Gastroesophageal sphincter (tissue), 4 donors: ENCODE measurements at regions not wholly inside any gene's neighbourhood (a gene's known extent, or its start where the extent isn't known, plus 50 kb on each side); places are given as distances from the start of the nearest gene placed in this dataset.

ENCODE experiments used
- ATAC-seq: fragments of 150-250 bp; one replicate; pipeline ENCODE4 v1.9.1; 2016; ENCODE audit warnings: mild to moderate bottlenecking, moderate library complexity
- H3K27ac ChIP-seq, 4 donors: fragments of 200-600 bp; sonication (generic) in 3 of 4; 1 replicate in 3 of 4; 2 replicates in 1 of 4; pipeline ENCODE4 v1.5.1; 2016 to 2019
- H3K27me3 ChIP-seq: fragments of 200-600 bp; sonication (generic); one replicate; pipeline ENCODE4 v1.5.1; 2019
- H3K36me3 ChIP-seq, 2 donors: fragments of 200-600 bp; sonication (generic); one replicate each; pipeline ENCODE4 v1.5.1; 2019; ENCODE audit warnings: control low read depth in 1 of 2
- H3K4me1 ChIP-seq, 3 donors: fragments of 200-600 bp; sonication (generic); 1 replicate in 2 of 3; 2 replicates in 1 of 3; pipeline ENCODE4 v1.5.1; 2016 to 2019; ENCODE audit warnings: control low read depth in 2 of 3
- H3K4me3 ChIP-seq, 2 donors: fragments of 200-600 bp; sonication (generic); one replicate each; pipeline ENCODE4 v1.5.1; 2019; ENCODE audit warnings: mild to moderate bottlenecking in 1 of 2, moderate library complexity in 1 of 2
- H3K9me3 ChIP-seq, 3 donors: fragments of 200-600 bp; sonication (generic); one replicate each; pipeline ENCODE4 v1.5.1; 2017 to 2019; ENCODE audit warnings: control low read depth in 2 of 3
- CTCF ChIP-seq, 4 experiments: fragments of 200-600 bp in 2 of 4; fragments of 450-650 bp in 2 of 4; sonication (generic) in 1 of 4; IDR thresholded peaks; one replicate each; pipeline ENCODE4 v1.5.1; 2017 to 2019; ENCODE audit warnings: antibody characterized with exemption in 4 of 4, mild to moderate bottlenecking in 2 of 4, moderate library complexity in 2 of 4
- EP300 ChIP-seq: sonication (generic); formaldehyde crosslinking; IDR thresholded peaks from one replicate; pipeline ENCODE4 v1.6.1; 2017; ENCODE audit warnings: antibody characterized with exemption, mild to moderate bottlenecking
- POLR2A ChIP-seq, 2 donors: fragments of 450-650 bp; IDR thresholded peaks; one replicate each; pipeline ENCODE4 v1.6.1; 2017; ENCODE audit warnings: antibody characterized with exemption in 2 of 2, mild to moderate bottlenecking in 2 of 2, moderate library complexity in 1 of 2
- POLR2AphosphoS5 ChIP-seq: sonication (generic); formaldehyde crosslinking; IDR thresholded peaks from one replicate; pipeline ENCODE4 v1.6.1; 2017; ENCODE audit warnings: antibody characterized with exemption
- WGBS, 2 donors: methylation state at CpG; one replicate each; pipeline ENCODE4 v1.1.5; 2018; ENCODE audit warnings: low coverage in 1 of 2; 5-methylcytosine and 5-hydroxymethylcytosine counted together

DNA sequence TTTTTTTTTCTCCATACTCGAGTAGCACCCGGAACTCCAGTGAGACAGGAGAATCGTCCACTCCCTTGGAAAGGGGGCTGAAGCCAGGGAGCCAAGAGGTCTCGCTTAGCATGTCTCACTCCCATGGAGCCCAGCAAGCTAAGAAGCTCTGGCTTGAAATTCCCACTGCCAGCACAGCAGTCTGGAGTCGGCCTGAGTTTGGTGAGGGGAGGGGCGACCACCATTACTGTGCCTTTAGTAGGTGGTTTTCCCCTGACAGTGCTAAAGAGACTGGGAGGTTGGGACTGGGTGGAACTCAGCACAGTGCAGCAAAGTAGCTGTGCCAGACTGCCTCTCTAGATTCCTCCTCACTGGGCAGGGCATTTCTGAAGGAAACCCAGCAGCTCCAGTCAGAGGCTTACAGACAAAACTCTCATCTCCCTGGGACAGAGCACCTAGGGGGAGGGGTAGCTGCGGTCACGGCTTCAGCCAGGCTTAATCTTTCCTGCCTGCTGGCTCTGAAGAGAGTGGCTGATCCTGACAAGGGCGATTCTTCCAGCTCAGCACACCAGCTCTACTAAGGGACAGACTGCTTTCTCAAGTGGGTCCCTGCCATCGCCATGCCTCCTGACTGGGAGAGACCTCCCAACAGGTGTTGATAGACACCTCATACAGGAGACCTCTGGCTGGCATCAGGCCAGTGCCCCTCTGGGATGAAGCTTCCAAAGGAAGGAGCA, 414.5 kb upstream of the ZNF608 start:
- Histone ChIP-seq H3K4me1 (no peaks in the 10 kb centered on the region), H3K4me3 (no peak overlapping the region), H3K27ac (no peak overlapping the region), H3K36me3 (no peaks in the 10 kb centered on the region), H3K27me3 (no peaks in the 10 kb centered on the region), H3K9me3 (peaks cover 0 to 28% (median 0%) of the 10 kb centered on the region in 3 donors)
- TF ChIP-seq POLR2AphosphoS5 (no peak), EP300 (no peak), CTCF (IDR thresholded peaks at IDR 0.05) (no peak), POLR2A (IDR thresholded peaks at IDR 0.05) (no peak)
- no peak for ATAC-seq
- WGBS, 2 donors: no CpG with 5 or more reads among the region's 10 CpGs

DNA sequence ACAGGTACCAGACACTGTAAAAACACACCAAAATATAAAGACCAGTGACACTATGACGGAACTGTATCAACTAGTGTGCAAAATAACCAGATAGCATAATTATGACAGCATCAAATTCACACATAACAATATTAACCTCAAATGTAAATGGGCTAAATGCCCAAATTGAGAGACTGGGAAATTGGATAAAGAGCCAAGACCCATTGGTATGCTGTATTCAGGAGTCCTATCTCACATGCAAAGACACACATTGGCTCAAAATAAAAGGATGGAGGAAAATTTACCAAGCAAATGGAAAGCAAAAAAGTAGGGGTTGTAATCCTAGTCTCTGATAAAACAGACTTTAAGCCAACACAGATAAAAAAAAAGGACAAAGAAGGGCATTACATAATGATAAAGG, 416.3 kb upstream of the ZNF608 start:
- no peak for TF ChIP-seq POLR2AphosphoS5
- no peak for TF ChIP-seq POLR2A (IDR thresholded peaks at IDR 0.05)
- ATAC-seq: no peak
- H3K27ac ChIP-seq: no peak overlapping the region
- H3K9me3 ChIP-seq: peaks cover 0 to 38% (median 0%) of the 10 kb centered on the region in 3 donors
- no peak overlapping the region for H3K4me3 ChIP-seq
- H3K27me3 ChIP-seq: no peaks in the 10 kb centered on the region
- H3K36me3 ChIP-seq: no peaks in the 10 kb centered on the region
- WGBS, 2 donors: 92 to 100% methylated on average over 1 of the region's 1 CpG
- no peaks in the 10 kb centered on the region for H3K4me1 ChIP-seq

GRCh38 chr5:125169396-125169795, 423.0 kb upstream of the ZNF608 start:
- Histone ChIP-seq H3K27ac (no peak overlapping the region), H3K4me1 (no peaks in the 10 kb centered on the region), H3K36me3 (no peaks in the 10 kb centered on the region), H3K4me3 (no peak overlapping the region), H3K27me3 (no peaks in the 10 kb centered on the region), H3K9me3 (peaks cover 0 to 18% (median 0%) of the 10 kb centered on the region in 3 donors)
- WGBS, 2 donors: 94 to 100% methylated on average over 1 of the region's 1 CpG
- TF ChIP-seq POLR2AphosphoS5 (no peak), EP300 (no peak), POLR2A (IDR thresholded peaks at IDR 0.05) (no peak), CTCF (IDR thresholded peaks at IDR 0.05) (no peak)
- no peak for ATAC-seq

GRCh38 chr5:125171641-125172040, 425.2 kb upstream of the ZNF608 start:
- 43 to 83% methylated on average over 1 of the region's 1 CpG for whole genome bisulfite sequencing, 2 donors
- Histone ChIP-seq H3K9me3 (peaks cover 0 to 5% (median 0%) of the 10 kb centered on the region in 3 donors), H3K4me1 (no peaks in the 10 kb centered on the region), H3K27ac (no peak overlapping the region), H3K27me3 (no peaks in the 10 kb centered on the region), H3K36me3 (no peaks in the 10 kb centered on the region), H3K4me3 (no peak overlapping the region)
- TF ChIP-seq EP300: no peak
- no peak for TF ChIP-seq POLR2A (IDR thresholded peaks at IDR 0.05)
- no peak for TF ChIP-seq CTCF (IDR thresholded peaks at IDR 0.05)
- TF ChIP-seq POLR2AphosphoS5: no peak
- ATAC-seq: no peak

GRCh38 chr5:125175348-125176004, 429.0 kb upstream of the ZNF608 start:
- TF ChIP-seq CTCF (IDR thresholded peaks at IDR 0.05): no peak
- TF ChIP-seq POLR2A (IDR thresholded peaks at IDR 0.05): no peak
- H3K27ac ChIP-seq: no peak overlapping the region
- H3K4me3 ChIP-seq: no peak overlapping the region
- H3K27me3 ChIP-seq: no peaks in the 10 kb centered on the region
- 47 to 61% methylated on average over 3 to 4 of the region's 4 CpGs for WGBS, 2 donors
- H3K9me3 ChIP-seq: no peaks in the 10 kb centered on the region
- no peaks in the 10 kb centered on the region for H3K4me1 ChIP-seq
- ATAC-seq: no peak
- H3K36me3 ChIP-seq: no peaks in the 10 kb centered on the region
